CD4-positive, CD25-positive, alpha-beta regulatory T cell (primary cell): ENCODE measurements at regions not wholly inside any gene's neighbourhood (a gene's known extent, or its start where the extent isn't known, plus 50 kb on each side); places are given as distances from the start of the nearest gene placed in this dataset.

ENCODE experiments used
- ATAC-seq, 2 donors: fragments of 150-1000 bp; cut with Tn5 transposase; one replicate each; pipeline ENCODE4 v1.10.0; 2021; ENCODE audit warnings: low read depth in 2 of 2, moderate number of reproducible peaks in 2 of 2, moderate library complexity in 1 of 2
- DNase-seq, 3 donors: peaks; one replicate each; pipeline versions ENCODE4 v3.0.0 to v3.0.0-alpha.2; 2012 to 2022; ENCODE audit warnings: mixed read lengths in 1 of 3
- H3K27ac ChIP-seq: one replicate; pipeline ENCODE4 v1.7.0; 2013; ENCODE audit warnings: mild to moderate bottlenecking, low read length; ENCODE audit not compliant: insufficient read depth, poor library complexity, severe bottlenecking
- H3K27me3 ChIP-seq: one replicate; pipeline ENCODE4 v1.7.0; 2013; ENCODE audit warnings: low read length; ENCODE audit not compliant: control insufficient read depth, insufficient read depth
- H3K36me3 ChIP-seq: one replicate; pipeline ENCODE4 v1.7.0; 2013; ENCODE audit warnings: mild to moderate bottlenecking, low read length, moderate library complexity; ENCODE audit not compliant: control insufficient read depth, insufficient read depth
- H3K4me1 ChIP-seq: 2 replicates; pipeline ENCODE4 v1.7.0; 2013; ENCODE audit warnings: mild to moderate bottlenecking, low read length; ENCODE audit not compliant: insufficient read depth, control insufficient read depth, poor library complexity, severe bottlenecking
- H3K4me3 ChIP-seq: one replicate; pipeline ENCODE4 v1.7.0; 2013; ENCODE audit warnings: low read depth, mild to moderate bottlenecking, low read length, moderate library complexity
- H3K9me3 ChIP-seq, 2 experiments: 1 replicate in 1 of 2; 2 replicates in 1 of 2; pipeline ENCODE4 v1.7.0; 2013; ENCODE audit warnings: low read length in 2 of 2, mild to moderate bottlenecking in 1 of 2, moderate library complexity in 1 of 2; ENCODE audit not compliant: control insufficient read depth in 2 of 2
- H3K27ac Mint-ChIP-seq, 3 donors: one replicate each; pipeline ENCODE4 v1.8.0; 2020 to 2022; ENCODE audit warnings: mild to moderate bottlenecking in 3 of 3, mixed read lengths in 3 of 3, moderate library complexity in 2 of 3
- H3K27me3 Mint-ChIP-seq: one replicate; pipeline ENCODE4 v1.8.0; 2022; ENCODE audit warnings: mild to moderate bottlenecking, mixed read lengths
- H3K36me3 Mint-ChIP-seq: one replicate; pipeline ENCODE4 v1.8.0; 2020; ENCODE audit warnings: mixed read lengths
- H3K4me1 Mint-ChIP-seq, 4 donors: one replicate each; pipeline ENCODE4 v1.8.0; 2020 to 2022; ENCODE audit warnings: mixed read lengths in 4 of 4, mild to moderate bottlenecking in 1 of 4
- H3K4me3 Mint-ChIP-seq, 4 donors: one replicate each; pipeline ENCODE4 v1.8.0; 2020 to 2022; ENCODE audit warnings: mild to moderate bottlenecking in 4 of 4, mixed read lengths in 4 of 4, moderate library complexity in 3 of 4
- H3K9me3 Mint-ChIP-seq, 7 donors: one replicate each; pipeline ENCODE4 v1.8.0; 2020 to 2022; ENCODE audit warnings: mixed read lengths in 7 of 7, mild to moderate bottlenecking in 3 of 7, moderate library complexity in 2 of 7

- Mint-ChIP-seq H3K27me3 (no peaks in the 10 kb centered on the region), H3K4me3 (no peak overlapping the region), H3K36me3 (no peaks in the 10 kb centered on the region)
Observed at GRCh38 chr3:22620498-22620897, 582.6 kb upstream of the UBE2E2 start.

GRCh38 chr3:22621205-22621809 lies 581.8 kb upstream of the UBE2E2 start:
- ATAC-seq: no peak
- Mint-ChIP-seq H3K4me1 (no peaks in the 10 kb centered on the region), H3K27me3 (no peaks in the 10 kb centered on the region), H3K27ac (no peak overlapping the region), H3K36me3 (no peaks in the 10 kb centered on the region), H3K4me3 (no peak overlapping the region), H3K9me3 (peaks cover 0 to 22% (median 5%) of the 10 kb centered on the region in 7 donors)
- no peak for DNase-seq
- no peak overlapping the region for H3K4me3 ChIP-seq
- no peak overlapping the region for H3K27ac ChIP-seq
- H3K27me3 ChIP-seq: no peaks in the 10 kb centered on the region
- no peaks in the 10 kb centered on the region for H3K4me1 ChIP-seq
- H3K36me3 ChIP-seq: no peaks in the 10 kb centered on the region
- H3K9me3 ChIP-seq: peaks cover 0 to 9% of the 10 kb centered on the region in 2 experiments

More at GRCh38 chr3:22620498-22620897, 582.6 kb upstream of the UBE2E2 start:
- no peak overlapping the region for H3K27ac ChIP-seq
- no peaks in the 10 kb centered on the region for H3K27me3 ChIP-seq
- no peaks in the 10 kb centered on the region for H3K4me1 Mint-ChIP-seq
- no peak for DNase-seq
- no peak overlapping the region for H3K27ac Mint-ChIP-seq
- no peaks in the 10 kb centered on the region for H3K4me1 ChIP-seq
- peaks cover 2 to 28% (median 6%) of the 10 kb centered on the region in 7 donors for H3K9me3 Mint-ChIP-seq
- H3K36me3 ChIP-seq: no peaks in the 10 kb centered on the region
- H3K4me3 ChIP-seq: no peak overlapping the region
- no peak for ATAC-seq
- H3K9me3 ChIP-seq: peaks cover 0 to 9% of the 10 kb centered on the region in 2 experiments

- Histone ChIP-seq H3K36me3 (no peaks in the 10 kb centered on the region), H3K4me3 (no peak overlapping the region), H3K4me1 (no peaks in the 10 kb centered on the region), H3K27ac (no peak overlapping the region), H3K27me3 (no peaks in the 10 kb centered on the region), H3K9me3 (no peaks in the 10 kb centered on the region)
- H3K9me3 Mint-ChIP-seq: peaks cover 4 to 23% (median 11%) of the 10 kb centered on the region in 7 donors
- H3K36me3 Mint-ChIP-seq: no peaks in the 10 kb centered on the region
- DNase-seq: no peak
- no peaks in the 10 kb centered on the region for H3K4me1 Mint-ChIP-seq
- no peak for ATAC-seq
- H3K27me3 Mint-ChIP-seq: no peaks in the 10 kb centered on the region
- no peak overlapping the region for H3K4me3 Mint-ChIP-seq
- no peak overlapping the region for H3K27ac Mint-ChIP-seq
Observed at GRCh38 chr3:22627993-22628499, 575.1 kb upstream of the UBE2E2 start.

- Mint-ChIP-seq H3K36me3 (no peaks in the 10 kb centered on the region), H3K4me3 (no peak overlapping the region), H3K9me3 (peaks cover 0 to 11% (median 3%) of the 10 kb centered on the region in 7 donors), H3K27me3 (no peaks in the 10 kb centered on the region), H3K4me1 (no peaks in the 10 kb centered on the region), H3K27ac (no peak overlapping the region)
- no peak for DNase-seq
- H3K9me3 ChIP-seq: no peaks in the 10 kb centered on the region
- H3K4me3 ChIP-seq: no peak overlapping the region
- H3K4me1 ChIP-seq: no peaks in the 10 kb centered on the region
- H3K27ac ChIP-seq: no peak overlapping the region
- ATAC-seq: no peak
- H3K36me3 ChIP-seq: no peaks in the 10 kb centered on the region
- no peaks in the 10 kb centered on the region for H3K27me3 ChIP-seq
Observed at GRCh38 chr3:22632536-22632935, 570.6 kb upstream of the UBE2E2 start.

- Mint-ChIP-seq H3K27me3 (no peaks in the 10 kb centered on the region), H3K9me3 (peaks cover 0 to 17% (median 5%) of the 10 kb centered on the region in 7 donors), H3K4me1 (no peaks in the 10 kb centered on the region), H3K27ac (no peak overlapping the region), H3K36me3 (no peaks in the 10 kb centered on the region), H3K4me3 (no peak overlapping the region)
- no peak for ATAC-seq
- DNase-seq: no peak
- Histone ChIP-seq H3K4me3 (no peak overlapping the region), H3K36me3 (no peaks in the 10 kb centered on the region), H3K9me3 (no peaks in the 10 kb centered on the region), H3K4me1 (no peaks in the 10 kb centered on the region), H3K27me3 (no peaks in the 10 kb centered on the region), H3K27ac (no peak overlapping the region)
Observed at GRCh38 chr3:22634433-22634832, 568.7 kb upstream of the UBE2E2 start.

- H3K9me3 ChIP-seq: peaks cover 0 to 4% of the 10 kb centered on the region in 2 experiments
- Mint-ChIP-seq H3K9me3 (peaks cover 0 to 12% (median 7%) of the 10 kb centered on the region in 7 donors), H3K27me3 (no peaks in the 10 kb centered on the region), H3K4me1 (no peaks in the 10 kb centered on the region), H3K4me3 (no peak overlapping the region), H3K36me3 (no peaks in the 10 kb centered on the region), H3K27ac (no peak overlapping the region)
- no peak overlapping the region for H3K27ac ChIP-seq
- H3K27me3 ChIP-seq: no peaks in the 10 kb centered on the region
- no peak for DNase-seq
- ATAC-seq: no peak
- no peaks in the 10 kb centered on the region for H3K4me1 ChIP-seq
- no peaks in the 10 kb centered on the region for H3K36me3 ChIP-seq
- H3K4me3 ChIP-seq: no peak overlapping the region
Observed at GRCh38 chr3:22659651-22660475, 543.3 kb upstream of the UBE2E2 start.

- Mint-ChIP-seq H3K4me3 (no peak overlapping the region), H3K27me3 (no peaks in the 10 kb centered on the region), H3K27ac (no peak overlapping the region), H3K4me1 (no peaks in the 10 kb centered on the region), H3K36me3 (no peaks in the 10 kb centered on the region), H3K9me3 (peaks cover 0 to 12% (median 7%) of the 10 kb centered on the region in 7 donors)
- Histone ChIP-seq H3K36me3 (no peaks in the 10 kb centered on the region), H3K9me3 (peaks cover 0 to 4% of the 10 kb centered on the region in 2 experiments), H3K27me3 (no peaks in the 10 kb centered on the region), H3K27ac (no peak overlapping the region), H3K4me1 (no peaks in the 10 kb centered on the region), H3K4me3 (no peak overlapping the region)
- ATAC-seq: no peak
- DNase-seq: no peak
Observed at GRCh38 chr3:22660606-22661005, 542.5 kb upstream of the UBE2E2 start.
